ENCODE measurements at regions not wholly inside any gene's neighbourhood (a gene's known extent, or its start where the extent isn't known, plus 50 kb on each side); places are given as distances from the start of the nearest gene placed in this dataset.

DNA sequence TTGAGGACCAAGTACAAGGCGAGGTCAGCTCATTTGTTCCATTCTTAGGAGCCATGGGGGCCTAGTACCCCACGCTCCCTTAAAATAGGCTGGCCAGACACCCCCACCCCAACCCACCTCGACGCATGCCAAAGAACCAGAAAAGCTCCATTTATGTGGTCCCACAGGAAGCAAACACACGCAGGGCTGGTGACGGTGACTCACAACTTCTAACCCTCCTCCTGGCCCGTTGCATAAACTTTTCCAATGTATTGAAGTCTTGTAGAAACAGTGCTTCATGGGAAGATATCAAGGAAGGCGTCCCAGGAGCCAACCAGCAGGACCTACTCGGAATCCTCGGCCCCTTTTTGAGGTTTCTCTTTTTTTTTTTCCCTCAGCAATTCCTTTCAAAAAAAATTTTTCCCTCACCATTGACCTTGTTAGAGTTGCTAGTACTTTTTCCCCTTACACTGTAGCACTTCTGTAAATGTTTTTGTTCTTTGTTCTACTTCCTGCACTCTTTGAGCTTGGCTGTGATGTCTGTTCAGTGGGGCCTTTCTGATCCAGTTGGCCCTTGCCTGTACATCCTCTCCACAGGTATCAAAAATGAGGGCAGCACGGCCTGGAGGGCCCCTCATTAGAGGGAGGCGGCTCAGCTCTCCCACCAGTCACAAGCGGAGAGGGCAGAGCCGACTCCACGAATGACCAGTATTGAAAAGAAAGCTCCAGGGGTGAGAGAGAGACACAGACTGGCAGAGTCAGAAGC, 208.3 kb downstream of the RGS9 start:
- no peak for DNase-seq (ENCODE audit: low read depth, low spot score)
- CTCF ChIA-PET, result no interaction called here
- H3K4me3 ChIP-seq (ENCODE audit: low read depth, low read length), result no peak overlapping the region
- TF ChIP-seq, protein P1, sequence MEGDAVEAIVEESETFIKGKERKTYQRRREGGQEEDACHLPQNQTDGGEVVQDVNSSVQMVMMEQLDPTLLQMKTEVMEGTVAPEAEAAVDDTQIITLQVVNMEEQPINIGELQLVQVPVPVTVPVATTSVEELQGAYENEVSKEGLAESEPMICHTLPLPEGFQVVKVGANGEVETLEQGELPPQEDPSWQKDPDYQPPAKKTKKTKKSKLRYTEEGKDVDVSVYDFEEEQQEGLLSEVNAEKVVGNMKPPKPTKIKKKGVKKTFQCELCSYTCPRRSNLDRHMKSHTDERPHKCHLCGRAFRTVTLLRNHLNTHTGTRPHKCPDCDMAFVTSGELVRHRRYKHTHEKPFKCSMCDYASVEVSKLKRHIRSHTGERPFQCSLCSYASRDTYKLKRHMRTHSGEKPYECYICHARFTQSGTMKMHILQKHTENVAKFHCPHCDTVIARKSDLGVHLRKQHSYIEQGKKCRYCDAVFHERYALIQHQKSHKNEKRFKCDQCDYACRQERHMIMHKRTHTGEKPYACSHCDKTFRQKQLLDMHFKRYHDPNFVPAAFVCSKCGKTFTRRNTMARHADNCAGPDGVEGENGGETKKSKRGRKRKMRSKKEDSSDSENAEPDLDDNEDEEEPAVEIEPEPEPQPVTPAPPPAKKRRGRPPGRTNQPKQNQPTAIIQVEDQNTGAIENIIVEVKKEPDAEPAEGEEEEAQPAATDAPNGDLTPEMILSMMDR (IDR thresholded peaks at IDR 0.05; ENCODE audit: low read depth, low read length), result no peak
- H3K9me3 ChIP-seq (ENCODE audit: control insufficient read depth, insufficient read depth, low read length), result no peaks in the 10 kb centered on the region
- no peak overlapping the region for H3K27ac ChIP-seq (ENCODE audit: low read depth, low read length)
- POLR2A ChIA-PET, result no interaction called here
- H3K27me3 ChIP-seq (ENCODE audit: control insufficient read depth, insufficient read depth, low read length), result peaks cover 6% of the 10 kb centered on the region

- Histone ChIP-seq H3K27ac (ENCODE audit: low read depth, low read length) (no peak overlapping the region), H3K27me3 (ENCODE audit: control insufficient read depth, insufficient read depth, low read length) (no peaks in the 10 kb centered on the region), H3K4me3 (ENCODE audit: low read depth, low read length) (no peak overlapping the region), H3K9me3 (ENCODE audit: control insufficient read depth, insufficient read depth, low read length) (no peaks in the 10 kb centered on the region)
- no peak for DNase-seq (ENCODE audit: low read depth, low spot score)
- POLR2A ChIA-PET, result no interaction called here
- TF ChIP-seq, protein P1 (IDR thresholded peaks at IDR 0.05; ENCODE audit: low read depth, low read length), result no peak
- CTCF ChIA-PET, result no interaction called here
These were observed 203.2 kb downstream of the RGS9 start for GRCh38 chr17:65340401-65340800.

DNA sequence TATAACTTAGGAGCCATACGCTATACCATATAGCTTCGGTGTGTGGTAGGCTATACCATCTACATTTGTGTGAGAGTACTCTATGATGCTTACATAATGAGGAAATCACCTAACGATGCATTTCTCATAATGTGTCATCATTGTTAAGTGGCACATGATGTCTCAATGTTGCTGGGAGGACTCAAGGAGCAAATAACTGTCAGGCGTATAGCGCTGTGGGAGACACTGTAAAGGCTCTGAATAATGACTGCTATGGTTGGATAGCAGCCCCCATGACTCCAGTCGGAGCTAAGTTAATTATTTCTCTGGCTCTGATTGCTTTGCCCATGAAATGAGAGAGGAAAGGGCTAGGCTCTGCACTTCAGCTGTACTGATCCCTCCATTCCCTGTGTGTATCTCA, 197.2 kb downstream of the RGS9 start:
- POLR2A ChIA-PET, result no interaction called here
- no peak overlapping the region for H3K27ac ChIP-seq (ENCODE audit: low read depth, low read length)
- H3K4me3 ChIP-seq (ENCODE audit: low read depth, low read length), result no peak overlapping the region
- peaks cover 5% of the 10 kb centered on the region for H3K27me3 ChIP-seq (ENCODE audit: control insufficient read depth, insufficient read depth, low read length)
- CTCF ChIA-PET, result no interaction called here
- TF ChIP-seq, protein P1 (IDR thresholded peaks at IDR 0.05; ENCODE audit: low read depth, low read length), result no peak
- no peak for DNase-seq (ENCODE audit: low read depth, low spot score)
- no peaks in the 10 kb centered on the region for H3K9me3 ChIP-seq (ENCODE audit: control insufficient read depth, insufficient read depth, low read length)

GRCh38 chr17:65332779-65333178, 195.6 kb downstream of the RGS9 start:
- H3K27ac ChIP-seq (ENCODE audit: low read depth, low read length), result no peak overlapping the region
- TF ChIP-seq, protein P1 (IDR thresholded peaks at IDR 0.05; ENCODE audit: low read depth, low read length), result no peak
- peaks cover 5% of the 10 kb centered on the region for H3K27me3 ChIP-seq (ENCODE audit: control insufficient read depth, insufficient read depth, low read length)
- H3K4me3 ChIP-seq (ENCODE audit: low read depth, low read length), result no peak overlapping the region
- H3K9me3 ChIP-seq (ENCODE audit: control insufficient read depth, insufficient read depth, low read length), result no peaks in the 10 kb centered on the region
- no peak for DNase-seq (ENCODE audit: low read depth, low spot score)
- POLR2A ChIA-PET, result no interaction called here
- CTCF ChIA-PET, result no interaction called here

- Histone ChIP-seq H3K27me3 (ENCODE audit: control insufficient read depth, insufficient read depth, low read length) (peaks cover 5% of the 10 kb centered on the region), H3K9me3 (ENCODE audit: control insufficient read depth, insufficient read depth, low read length) (no peaks in the 10 kb centered on the region), H3K27ac (ENCODE audit: low read depth, low read length) (no peak overlapping the region), H3K4me3 (ENCODE audit: low read depth, low read length) (no peak overlapping the region)
- ChIA-PET POLR2A (no interaction called here), CTCF (no interaction called here)
- TF ChIP-seq, protein P1 (IDR thresholded peaks at IDR 0.05; ENCODE audit: low read depth, low read length), result no peak
- DNase-seq (ENCODE audit: low read depth, low spot score), result peak; percentile 2
These were observed 195.2 kb downstream of the RGS9 start for GRCh38 chr17:65332375-65332774.
